A673 (cell line): ENCODE measurements at regions not wholly inside any gene's neighbourhood (a gene's known extent, or its start where the extent isn't known, plus 50 kb on each side); places are given as distances from the start of the nearest gene placed in this dataset.

Experiments used
- BruUV-seq: library from RNA; stranded (reverse); fragments of 400-500 nt; replicated peaks from 2 replicates; lab custom pipeline; 2021; lab: Mats Ljungman, UMichigan
- CTCF ChIA-PET: fragments of 300-600 bp; sonication (Branson Sonifier 250); formaldehyde crosslinking; loops from one replicate; lab custom pipeline; 2022; ENCODE audit warnings: antibody characterized with exemption; lab: Charles Lee
- POLR2A ChIA-PET: fragments of 300-600 bp; sonication (Branson Sonifier 250); formaldehyde crosslinking; loops from one replicate; lab custom pipeline; 2022; ENCODE audit warnings: antibody characterized with exemption; ENCODE audit not compliant: low non-redundant PET; lab: Charles Lee
- DNase-seq: peaks from one replicate; pipeline ENCODE4 v3.0.0-alpha.2; 2015; ENCODE audit warnings: low spot score
- H3K27ac ChIP-seq: fragments of 200-600 bp; sonication (generic); 2 replicates; pipeline ENCODE4 v1.5.1; 2016; ENCODE audit warnings: mixed run types, low read depth, mild to moderate bottlenecking, mixed read lengths, antibody characterized with exemption, low read length; ENCODE audit not compliant: poor library complexity, severe bottlenecking
- H3K27me3 ChIP-seq: fragments of 200-600 bp; sonication (generic); replicated peaks from 2 replicates; pipeline ENCODE4 v1.6.1; 2017; ENCODE audit warnings: mixed run types, low read depth, mild to moderate bottlenecking, mixed read lengths, antibody characterized with exemption, low read length; ENCODE audit not compliant: insufficient read depth, poor library complexity
- H3K36me3 ChIP-seq: fragments of 200-600 bp; sonication (generic); 2 replicates; pipeline ENCODE4 v1.6.1; 2016; ENCODE audit warnings: mixed run types, mild to moderate bottlenecking, mixed read lengths, antibody characterized with exemption, low read length; ENCODE audit not compliant: insufficient read depth, poor library complexity, severe bottlenecking
- H3K4me1 ChIP-seq: fragments of 200-600 bp; sonication (generic); 2 replicates; pipeline ENCODE4 v1.6.1; 2017; ENCODE audit warnings: mixed run types, mild to moderate bottlenecking, mixed read lengths, antibody characterized with exemption, low read length; ENCODE audit not compliant: insufficient read depth, poor library complexity, severe bottlenecking
- H3K4me3 ChIP-seq: fragments of 200-600 bp; sonication (generic); 2 replicates; pipeline ENCODE4 v1.5.1; 2016; ENCODE audit warnings: low read depth, mixed run types, mild to moderate bottlenecking, mixed read lengths, low read length; ENCODE audit not compliant: poor library complexity, severe bottlenecking
- H3K9me3 ChIP-seq: fragments of 200-600 bp; sonication (generic); 2 replicates; pipeline ENCODE4 v1.6.1; 2016; ENCODE audit warnings: mixed run types, low read depth, mild to moderate bottlenecking, mixed read lengths, antibody characterized with exemption, low read length; ENCODE audit not compliant: poor library complexity, severe bottlenecking
- CTCF ChIP-seq: fragments of 300-800, 200-600 bp; sonication (generic); conservative IDR thresholded peaks from 2 replicates; pipeline ENCODE4 v1.5.1; 2017; ENCODE audit warnings: low read depth, mild to moderate bottlenecking, antibody characterized with exemption, low read length, moderate library complexity, mixed read lengths
- EZH2 ChIP-seq: fragments of 200-600 bp; sonication (generic); IDR thresholded peaks from 2 replicates; pipeline ENCODE4 v1.6.1; 2017; ENCODE audit warnings: borderline replicate concordance, low read depth, mild to moderate bottlenecking, mixed read lengths, antibody characterized with exemption, low read length; ENCODE audit not compliant: poor library complexity, severe bottlenecking
- intact Hi-C: fragments of 100-400 bp; cut with micrococcal nuclease; formaldehyde crosslinking; loops from one replicate; pipeline ENCODE4 v1.10.0; 2022; ENCODE audit not compliant: unreplicated experiment

- ChIA-PET CTCF (no interaction called here), POLR2A (no interaction called here)
- no TSS peak for BruUV-seq
- DNase-seq = no peak
- no peak overlapping the region for H3K27ac ChIP-seq
- H3K27me3 ChIP-seq = no peaks in the 10 kb centered on the region
- intact Hi-C loops = no loop called here
- H3K9me3 ChIP-seq = no peaks in the 10 kb centered on the region
- H3K4me3 ChIP-seq = no peak overlapping the region
- no peaks in the 10 kb centered on the region for H3K36me3 ChIP-seq
- no peaks in the 10 kb centered on the region for H3K4me1 ChIP-seq
- no peak for TF ChIP-seq EZH2
- TF ChIP-seq CTCF = no peak
These were observed 358.4 kb downstream of the CDH26 start for GRCh38 chr20:60316476-60317158.

- ChIA-PET POLR2A (no interaction called here), CTCF (no interaction called here)
These were observed 359.2 kb downstream of the CDH26 start for GRCh38 chr20:60317401-60317800.

GRCh38 chr20:60321601-60322000 is 363.4 kb downstream of the CDH26 start:
- BruUV-seq = no TSS peak
- Histone ChIP-seq H3K27ac (no peak overlapping the region), H3K36me3 (no peaks in the 10 kb centered on the region), H3K9me3 (no peaks in the 10 kb centered on the region), H3K4me3 (no peak overlapping the region), H3K27me3 (no peaks in the 10 kb centered on the region), H3K4me1 (no peaks in the 10 kb centered on the region)
- no peak for DNase-seq
- intact Hi-C loops = no loop called here
- POLR2A ChIA-PET = no interaction called here
- CTCF ChIA-PET = no interaction called here
- TF ChIP-seq EZH2 (no peak), CTCF (no peak)

More at GRCh38 chr20:60317401-60317800, 359.2 kb downstream of the CDH26 start:
- no peak for TF ChIP-seq CTCF
- H3K36me3 ChIP-seq = no peaks in the 10 kb centered on the region
- intact Hi-C loops = no loop called here
- H3K4me1 ChIP-seq = no peaks in the 10 kb centered on the region
- no peak for DNase-seq
- no peak overlapping the region for H3K27ac ChIP-seq
- no TSS peak for BruUV-seq
- H3K9me3 ChIP-seq = no peaks in the 10 kb centered on the region
- H3K27me3 ChIP-seq = no peaks in the 10 kb centered on the region
- no peak overlapping the region for H3K4me3 ChIP-seq
